LNCAP (cell line): ENCODE measurements at regions not wholly inside any gene's neighbourhood (a gene's known extent, or its start where the extent isn't known, plus 50 kb on each side); places are given as distances from the start of the nearest gene placed in this dataset.
A peak's percentile ranks its signal among the peaks of the same experiment; 100 is the strongest.

Experiments used
- TF ChIP-seq, protein P1 (sequence below): fragments of 450-650 bp; IDR thresholded peaks from 2 replicates; pipeline ENCODE4 v1.5.1; 2017; ENCODE audit warnings: mild to moderate bottlenecking

DNA sequence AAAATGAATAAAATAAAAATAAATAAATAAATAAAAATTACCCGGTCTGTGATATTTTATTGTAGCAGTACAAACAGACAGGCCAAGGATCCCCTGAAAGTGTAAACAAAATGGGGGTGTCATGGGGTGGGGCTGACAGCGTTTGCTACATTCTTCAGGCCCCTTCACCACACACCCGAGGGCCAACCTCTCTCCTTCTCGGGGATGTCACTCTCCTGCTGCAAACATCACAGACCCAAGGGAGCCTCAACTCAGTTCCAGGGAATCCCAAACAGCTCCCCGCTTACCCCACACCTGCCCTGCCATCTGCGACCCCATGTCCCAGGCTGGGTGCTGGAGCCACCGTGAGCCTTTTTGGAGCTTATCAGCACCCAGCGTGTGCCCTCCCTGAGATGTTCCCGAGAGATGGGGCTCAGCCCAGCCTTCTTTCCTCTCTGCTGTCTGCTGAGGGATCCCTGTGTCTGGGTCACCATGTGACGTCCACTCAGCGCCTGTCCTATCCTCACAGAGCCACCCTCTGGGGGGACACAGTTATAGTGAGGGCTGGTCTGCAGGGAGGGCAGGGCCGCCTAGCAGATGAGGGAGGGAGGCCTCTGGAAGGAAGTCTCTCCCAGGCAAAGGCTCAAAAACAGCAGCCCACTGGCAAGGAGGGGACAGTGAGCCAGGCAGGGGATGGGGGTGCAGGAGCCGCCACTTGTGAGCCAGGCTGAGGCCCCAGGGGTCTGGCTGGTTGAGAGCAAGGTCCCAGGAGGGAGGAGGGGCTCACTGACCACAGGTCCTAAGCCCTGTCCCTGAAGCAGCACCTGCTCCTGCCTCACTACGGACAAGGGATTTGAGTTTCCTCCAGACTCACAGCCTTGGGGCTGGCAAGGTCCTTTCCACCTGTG is 1041.6 kb downstream of the BRD1 start:
- TF ChIP-seq, protein P1, sequence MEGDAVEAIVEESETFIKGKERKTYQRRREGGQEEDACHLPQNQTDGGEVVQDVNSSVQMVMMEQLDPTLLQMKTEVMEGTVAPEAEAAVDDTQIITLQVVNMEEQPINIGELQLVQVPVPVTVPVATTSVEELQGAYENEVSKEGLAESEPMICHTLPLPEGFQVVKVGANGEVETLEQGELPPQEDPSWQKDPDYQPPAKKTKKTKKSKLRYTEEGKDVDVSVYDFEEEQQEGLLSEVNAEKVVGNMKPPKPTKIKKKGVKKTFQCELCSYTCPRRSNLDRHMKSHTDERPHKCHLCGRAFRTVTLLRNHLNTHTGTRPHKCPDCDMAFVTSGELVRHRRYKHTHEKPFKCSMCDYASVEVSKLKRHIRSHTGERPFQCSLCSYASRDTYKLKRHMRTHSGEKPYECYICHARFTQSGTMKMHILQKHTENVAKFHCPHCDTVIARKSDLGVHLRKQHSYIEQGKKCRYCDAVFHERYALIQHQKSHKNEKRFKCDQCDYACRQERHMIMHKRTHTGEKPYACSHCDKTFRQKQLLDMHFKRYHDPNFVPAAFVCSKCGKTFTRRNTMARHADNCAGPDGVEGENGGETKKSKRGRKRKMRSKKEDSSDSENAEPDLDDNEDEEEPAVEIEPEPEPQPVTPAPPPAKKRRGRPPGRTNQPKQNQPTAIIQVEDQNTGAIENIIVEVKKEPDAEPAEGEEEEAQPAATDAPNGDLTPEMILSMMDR, result no peak

DNA sequence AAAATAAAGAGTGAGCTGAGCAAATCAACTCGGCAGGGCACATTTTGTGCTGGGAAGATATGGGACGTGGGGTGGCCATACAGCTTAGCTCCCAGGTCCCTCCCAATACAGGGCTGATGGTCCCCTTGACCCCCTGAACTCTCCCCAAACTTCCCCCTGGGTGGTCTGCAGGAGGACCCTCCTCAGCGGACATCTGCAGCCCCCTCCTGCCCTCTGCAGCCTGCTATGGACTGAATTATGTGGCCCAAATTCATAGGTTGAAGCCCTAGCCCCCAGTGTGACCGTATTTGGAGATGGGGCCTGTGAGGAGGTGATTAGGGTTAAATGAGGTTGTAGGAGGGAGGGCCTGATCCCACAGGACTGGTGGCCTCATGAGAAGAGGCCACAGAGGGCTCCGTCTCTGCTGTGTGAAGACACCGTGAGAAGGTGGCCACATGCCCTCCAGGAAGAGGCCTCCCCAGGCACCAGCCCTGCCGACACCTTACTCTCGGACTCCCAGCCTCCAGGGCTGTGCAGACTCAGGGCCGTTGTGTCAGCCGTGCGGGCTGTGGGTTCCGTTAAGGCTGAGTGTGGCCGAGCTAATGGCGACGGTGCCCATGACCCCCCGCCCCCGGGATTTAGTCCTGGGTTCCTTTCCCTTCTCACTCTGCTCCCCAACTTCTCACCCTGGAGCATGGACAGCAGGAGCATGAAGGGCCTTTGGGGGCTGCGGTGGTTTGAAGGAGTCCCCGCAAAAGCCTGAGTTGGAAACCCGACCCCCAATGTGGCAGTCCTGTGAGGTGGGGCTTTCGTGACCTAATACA is 1042.8 kb downstream of the BRD1 start:
- TF ChIP-seq, protein P1, result no peak

DNA sequence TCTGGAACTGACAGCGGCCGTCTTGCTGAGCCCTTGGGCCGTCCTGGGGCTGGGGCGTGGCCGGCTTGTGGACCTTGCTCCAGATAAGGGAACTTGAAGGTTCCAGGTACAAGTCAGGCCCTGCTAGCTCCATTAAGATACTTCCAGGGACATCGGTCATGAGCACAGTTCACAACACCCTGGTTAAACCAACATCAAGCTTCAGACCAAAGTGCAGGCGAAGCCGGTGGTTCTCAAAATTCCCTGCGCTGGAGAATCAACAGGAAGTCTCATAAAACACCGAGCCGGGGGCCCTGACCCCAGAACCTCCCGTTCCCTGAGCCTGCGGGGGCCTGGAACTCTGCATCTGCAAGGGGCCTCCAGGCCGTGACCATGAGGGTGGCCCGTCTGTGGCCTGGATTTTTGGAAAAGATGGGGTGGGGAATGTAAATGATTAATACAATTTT is 1043.8 kb downstream of the BRD1 start:
- TF ChIP-seq, protein P1, result no peak

DNA sequence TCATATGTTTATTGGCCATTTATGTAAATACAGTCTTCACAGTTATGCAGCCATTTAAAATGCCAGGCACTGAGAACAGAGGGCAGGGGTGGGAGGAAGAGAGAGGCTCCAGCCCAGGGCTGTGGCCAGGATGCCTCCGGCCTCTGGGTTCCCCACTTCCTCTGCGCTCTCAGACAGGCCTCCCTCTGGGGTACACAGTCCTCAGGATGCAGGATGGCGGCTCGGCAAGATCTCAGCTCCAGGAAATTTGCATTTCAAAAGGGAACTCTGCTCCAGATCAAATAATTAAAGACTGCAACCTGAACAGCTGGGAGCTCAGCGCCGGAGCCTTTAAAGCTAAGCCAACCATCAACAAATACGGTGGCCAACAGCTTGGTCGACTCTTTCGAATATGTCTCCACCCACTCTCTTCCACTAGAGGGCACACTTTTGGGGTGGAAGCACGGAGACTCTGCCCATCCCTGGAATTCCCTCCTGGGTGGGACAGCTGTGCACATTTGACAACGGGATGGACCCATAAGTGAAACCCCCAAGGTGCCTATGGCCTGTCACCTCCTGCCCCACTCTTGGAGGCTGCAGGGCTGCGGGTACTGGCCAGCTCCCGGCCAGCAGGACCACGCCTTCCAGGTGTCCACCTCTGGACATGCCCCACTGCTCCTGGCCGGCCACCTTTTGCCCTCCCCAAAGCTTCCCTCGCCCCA is 1044.7 kb downstream of the BRD1 start:
- TF ChIP-seq, protein P1, result peak; percentile 75

DNA sequence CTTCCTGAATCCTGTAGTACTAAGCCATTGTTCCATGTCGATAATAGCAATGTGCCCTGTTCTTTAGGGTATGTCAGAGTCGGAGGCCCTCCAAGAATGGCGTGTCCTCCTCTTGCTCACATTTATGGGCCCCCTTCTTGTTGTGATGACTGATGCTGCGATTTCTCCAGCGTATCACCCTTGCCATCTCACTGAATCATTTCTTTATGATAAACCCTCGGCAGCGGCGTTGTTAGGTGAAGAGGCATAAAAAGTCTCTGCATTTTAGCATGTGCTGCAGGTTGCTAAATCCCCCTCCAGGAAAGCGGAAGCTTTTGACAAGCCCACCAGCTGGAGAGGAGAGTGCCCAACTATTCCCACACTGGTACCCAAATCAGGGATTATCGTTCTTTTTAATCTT is 1045.3 kb downstream of the BRD1 start:
- TF ChIP-seq, protein P1, result no peak

DNA sequence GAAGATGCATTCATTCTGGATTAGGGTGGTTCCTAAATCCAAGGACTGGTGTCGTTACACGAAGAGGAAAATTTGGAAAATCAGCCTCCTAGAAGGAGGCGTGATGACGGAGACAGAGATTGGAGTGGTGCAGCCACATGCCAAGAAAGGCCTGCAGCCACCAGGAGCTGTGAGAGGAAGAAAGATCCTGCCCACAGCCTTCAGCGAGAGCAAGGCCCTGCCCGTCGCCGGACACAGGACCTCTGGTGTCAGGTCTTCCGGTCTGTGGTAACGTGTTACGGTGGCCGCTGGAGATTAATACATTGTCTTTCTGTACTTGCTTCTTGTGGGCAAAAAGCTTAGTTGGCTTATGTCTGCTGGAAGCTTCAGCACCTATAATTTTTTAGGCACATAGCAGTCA is 1045.8 kb downstream of the BRD1 start:
- TF ChIP-seq, protein P1, result no peak

DNA sequence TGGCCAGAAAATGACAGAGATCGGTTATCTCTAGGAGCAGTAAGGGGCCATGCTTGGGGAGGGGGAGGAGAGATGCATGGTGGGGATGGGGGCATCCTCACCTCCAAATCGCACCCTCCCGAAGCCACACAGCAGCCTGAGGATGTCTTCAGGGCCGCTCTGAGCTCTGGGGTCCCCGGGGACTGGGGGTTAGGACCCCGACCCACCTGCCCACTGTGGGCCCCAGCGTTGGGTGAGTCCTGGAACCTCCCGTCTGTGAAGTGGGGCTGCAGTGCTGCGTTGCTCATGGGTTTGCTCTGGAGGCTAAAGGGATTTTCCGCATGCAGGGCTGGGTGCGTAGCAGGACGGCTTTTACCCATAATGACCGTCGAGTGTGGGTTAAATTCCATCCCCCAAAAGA is 1046.3 kb downstream of the BRD1 start:
- TF ChIP-seq, protein P1, result no peak
